Iris pigment epithelial cell (primary cell): ENCODE measurements at regions not wholly inside any gene's neighbourhood (a gene's known extent, or its start where the extent isn't known, plus 50 kb on each side); places are given as distances from the start of the nearest gene placed in this dataset.

Experiments used
- DNase-seq: peaks from one replicate; pipeline ENCODE4 v3.0.0-alpha.2; 2011; ENCODE audit warnings: low read depth

DNA sequence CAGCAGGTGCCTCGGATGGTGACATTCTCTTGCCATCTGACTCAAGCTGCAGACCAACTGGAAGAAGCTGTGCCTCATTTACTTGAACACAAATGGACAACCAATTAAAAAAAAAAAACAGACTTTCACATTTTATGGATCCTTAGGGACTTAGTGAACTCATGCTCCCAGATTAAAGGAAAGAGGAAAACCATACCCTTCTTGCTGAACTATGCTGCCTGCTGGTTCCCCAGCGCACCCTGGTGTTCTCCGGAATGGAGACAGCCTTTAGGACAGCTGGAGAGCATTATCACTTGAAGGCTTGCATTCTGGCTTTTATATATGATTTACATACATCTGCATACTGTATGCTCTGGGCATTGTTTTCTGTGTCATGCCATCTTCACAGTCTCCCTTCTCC lies 370.7 kb downstream of the SLC4A3 start:
- DNase-seq = no peak

DNA sequence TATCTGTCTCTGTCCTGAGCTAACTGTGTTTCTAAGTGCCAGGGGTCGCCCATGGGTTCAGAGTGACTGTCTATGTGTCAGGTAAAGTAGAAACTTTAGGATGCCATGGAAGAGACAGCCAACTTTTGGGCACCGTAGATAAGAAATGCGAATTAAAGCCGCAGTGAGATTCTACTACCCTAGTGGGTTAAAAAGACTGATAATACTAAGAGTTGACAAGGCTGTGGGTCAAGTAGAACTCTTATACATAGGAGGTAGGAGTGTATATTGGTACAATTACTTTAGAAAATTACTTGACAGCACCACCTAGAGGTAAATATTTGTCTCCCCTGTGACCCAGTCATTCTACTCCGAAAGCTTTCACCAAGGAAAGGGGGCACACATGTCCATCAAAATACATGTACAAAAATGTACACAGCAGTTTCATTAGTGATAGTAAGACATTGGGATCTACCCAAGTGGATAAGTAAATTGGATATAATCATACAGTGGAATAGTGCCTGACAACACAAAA lies 371.3 kb downstream of the SLC4A3 start:
- DNase-seq = no peak

DNA sequence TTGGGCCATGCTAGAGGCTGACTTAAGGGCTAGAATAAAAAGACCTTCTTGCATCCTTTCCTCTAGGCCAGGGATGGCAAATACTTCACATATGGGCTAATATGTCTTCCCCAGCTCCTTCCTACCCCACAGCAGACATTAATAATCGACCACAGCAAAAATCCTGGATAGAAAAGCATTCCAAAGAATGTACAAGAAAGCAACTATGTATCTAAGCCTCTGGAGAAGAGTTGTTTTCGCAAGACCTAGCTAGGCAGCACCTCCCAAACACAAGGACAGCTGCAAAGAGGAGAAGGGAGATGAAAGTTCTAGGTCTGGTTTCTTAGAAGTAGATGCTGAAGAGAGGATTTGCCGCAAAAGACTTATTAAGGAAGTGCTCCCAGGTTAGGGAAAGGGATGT lies 372.6 kb downstream of the SLC4A3 start:
- DNase-seq = peak; percentile 16

DNA sequence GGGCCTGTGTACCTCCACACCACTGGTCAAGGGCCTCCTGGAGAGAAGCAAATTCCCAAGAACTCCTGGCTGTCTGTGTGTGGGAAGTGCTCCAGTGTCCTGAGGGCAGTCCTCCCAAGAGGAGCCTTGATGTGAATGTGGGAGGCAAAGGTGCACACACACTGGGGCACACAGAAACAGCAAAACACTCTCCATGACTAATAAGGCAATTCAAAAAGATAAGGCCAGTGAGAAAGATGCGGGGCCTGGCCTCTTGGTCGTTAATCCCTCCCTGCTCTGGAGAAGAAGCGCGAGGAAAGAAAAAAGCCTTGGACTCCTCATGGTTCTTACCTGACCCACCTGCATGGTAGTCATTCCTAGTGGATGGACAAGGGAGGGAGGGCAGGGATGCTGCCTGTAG lies 373.2 kb downstream of the SLC4A3 start:
- DNase-seq = no peak

DNA sequence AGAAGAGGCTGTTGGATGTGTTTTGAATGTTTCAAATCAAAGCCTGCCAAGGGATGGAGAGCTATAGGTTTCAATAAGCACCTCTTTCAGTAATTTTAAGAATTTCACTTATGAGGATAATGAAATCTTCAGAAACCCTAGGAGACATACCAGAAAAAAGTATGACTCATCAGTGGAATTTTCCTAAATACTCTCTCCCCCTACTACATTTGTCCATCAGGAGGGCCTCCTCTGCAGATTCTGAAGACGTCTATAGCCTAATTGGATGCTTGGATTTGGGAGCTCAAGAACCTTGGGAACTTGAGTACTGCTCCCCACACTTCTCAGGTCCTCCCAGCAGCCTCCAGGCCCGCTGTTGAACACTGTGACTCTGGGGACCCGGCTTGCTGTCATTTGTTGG lies 374.3 kb downstream of the SLC4A3 start:
- DNase-seq = peak; percentile 40

DNA sequence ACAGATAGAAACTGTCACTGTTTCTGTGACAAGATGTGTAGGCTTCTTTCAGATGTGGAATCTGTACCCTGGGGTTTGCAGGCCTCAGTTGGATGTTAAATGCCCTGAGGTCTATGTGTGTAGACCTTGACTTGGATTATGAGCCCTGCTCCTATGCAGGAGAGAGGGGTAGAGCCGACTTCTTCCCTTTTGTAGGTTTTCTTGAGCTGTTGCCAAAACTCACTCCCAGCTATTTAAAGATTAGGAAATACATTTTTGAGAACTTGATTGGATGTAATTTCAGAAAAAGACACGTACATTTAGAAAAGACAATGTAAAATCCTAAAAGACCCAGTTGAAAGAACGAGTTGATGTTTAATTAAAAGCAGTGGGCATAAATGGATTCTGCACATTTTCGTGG lies 374.8 kb downstream of the SLC4A3 start:
- no peak for DNase-seq

DNA sequence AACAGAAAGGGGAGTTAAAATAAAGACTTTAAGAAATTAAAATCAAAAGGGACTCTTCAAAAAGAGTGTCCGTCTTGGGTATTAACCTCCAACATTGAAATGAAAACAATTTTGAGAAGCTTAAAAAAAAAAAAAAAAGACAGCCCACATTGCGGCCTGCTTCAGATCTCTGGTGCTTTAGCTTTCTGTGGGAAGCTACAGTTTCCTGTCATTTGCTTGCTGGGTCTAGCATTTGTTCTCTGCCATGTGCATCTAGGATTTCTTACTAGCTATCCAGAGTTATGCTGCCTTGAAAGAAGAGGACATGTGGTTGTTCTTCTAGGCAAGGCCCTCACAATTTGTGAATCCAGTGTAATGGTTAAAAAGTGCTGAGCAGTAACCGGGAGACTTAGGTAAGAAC lies 375.3 kb downstream of the SLC4A3 start:
- DNase-seq = no peak

DNA sequence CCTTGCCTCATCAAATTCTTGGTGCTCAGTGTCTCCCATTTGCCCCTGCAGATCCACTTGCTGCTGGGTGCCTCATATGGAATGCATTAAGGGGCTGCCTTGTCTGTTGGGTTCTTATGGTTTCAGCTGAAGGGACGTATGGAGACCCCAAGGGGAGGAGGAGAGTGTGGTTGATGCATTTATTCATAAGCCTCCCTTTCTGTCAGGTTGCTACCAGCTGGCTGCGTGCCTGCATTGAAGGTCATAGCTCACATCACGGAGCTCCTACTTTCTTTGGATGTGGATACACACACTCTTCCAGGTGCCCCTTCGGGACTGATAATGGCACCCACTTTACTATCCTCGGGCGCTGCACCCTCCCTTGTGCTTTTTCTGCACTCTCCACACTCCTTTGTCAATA lies 377.9 kb downstream of the SLC4A3 start:
- no peak for DNase-seq

DNA sequence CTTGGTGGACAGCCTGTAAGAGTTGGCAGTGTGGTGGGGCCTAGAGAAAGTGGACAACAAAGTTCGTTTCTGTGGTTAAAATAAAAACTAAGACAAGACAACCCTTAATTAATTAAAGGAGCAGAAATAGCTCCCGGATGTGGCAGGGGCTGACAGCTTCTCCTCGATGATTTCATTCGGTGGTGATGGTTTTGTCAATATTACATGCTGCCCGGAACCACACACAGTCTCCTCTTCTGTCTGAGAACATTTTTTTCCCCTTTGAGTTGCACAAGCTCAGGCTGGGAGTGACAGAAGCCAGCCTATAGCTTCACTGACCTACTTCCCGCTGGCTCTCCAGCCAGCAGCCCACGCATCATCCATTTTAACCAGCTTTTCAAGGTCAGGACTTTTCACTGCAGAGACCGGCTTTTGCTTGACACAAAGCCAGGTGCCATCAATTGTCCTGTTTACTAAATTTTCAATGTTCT lies 378.8 kb downstream of the SLC4A3 start:
- peak; percentile 86 for DNase-seq

DNA sequence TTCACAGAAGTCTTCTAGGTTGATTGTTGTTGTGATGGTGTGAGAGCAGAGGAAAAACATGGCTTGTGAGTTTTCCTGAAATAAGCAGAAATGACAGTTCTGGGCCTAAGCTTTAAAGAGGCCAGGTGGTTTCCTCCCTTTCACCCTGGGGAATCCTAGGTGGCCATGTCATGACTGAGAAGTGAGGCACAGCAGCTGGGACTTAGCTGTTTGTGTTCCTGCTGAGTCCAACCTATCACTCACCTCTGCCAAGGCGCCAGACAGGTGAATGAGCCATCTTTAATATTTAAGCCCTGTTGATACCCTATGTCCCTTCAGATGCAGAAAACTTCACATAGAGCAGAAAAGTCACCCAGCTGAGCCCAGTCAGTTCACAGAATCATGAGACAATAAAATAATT lies 384.4 kb downstream of the SLC4A3 start:
- no peak for DNase-seq

DNA sequence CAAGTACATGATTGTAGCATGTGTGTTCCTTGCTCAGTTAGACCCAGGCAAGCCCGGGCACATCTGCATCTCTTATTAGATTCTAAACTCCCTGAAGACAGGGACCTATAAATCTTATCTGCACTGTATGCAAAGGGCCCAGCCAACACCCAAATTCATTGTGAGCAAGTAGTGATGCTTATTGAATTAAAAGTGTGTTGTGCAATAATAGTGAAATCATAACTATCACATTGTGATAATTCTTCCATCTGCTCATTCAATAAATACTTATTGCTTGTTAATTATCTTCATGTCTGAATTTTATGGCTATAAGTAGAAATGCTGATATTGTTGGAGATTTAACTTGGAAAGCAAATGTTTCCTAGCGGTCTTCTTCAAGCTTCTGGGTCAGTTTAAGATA lies 387.5 kb downstream of the SLC4A3 start:
- DNase-seq = no peak

DNA sequence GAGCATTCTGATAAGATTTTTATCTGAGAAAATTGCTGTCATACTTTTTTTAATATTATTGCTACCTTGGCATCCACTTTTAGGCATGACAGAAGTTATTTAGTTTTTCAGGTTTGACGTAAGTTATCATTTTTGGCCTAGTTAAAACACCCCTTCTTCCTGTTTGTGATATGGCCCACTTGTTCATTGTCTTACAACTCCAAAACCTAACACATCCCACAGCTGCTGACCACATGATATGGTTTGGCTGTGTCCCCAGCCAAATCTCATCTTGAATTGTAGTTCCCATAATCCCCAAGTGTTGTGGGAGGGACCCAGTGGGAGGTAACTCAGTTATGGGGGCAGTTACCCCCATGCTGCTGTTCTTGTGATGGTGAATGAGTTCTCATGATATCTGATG lies 388.1 kb downstream of the SLC4A3 start:
- DNase-seq = no peak

DNA sequence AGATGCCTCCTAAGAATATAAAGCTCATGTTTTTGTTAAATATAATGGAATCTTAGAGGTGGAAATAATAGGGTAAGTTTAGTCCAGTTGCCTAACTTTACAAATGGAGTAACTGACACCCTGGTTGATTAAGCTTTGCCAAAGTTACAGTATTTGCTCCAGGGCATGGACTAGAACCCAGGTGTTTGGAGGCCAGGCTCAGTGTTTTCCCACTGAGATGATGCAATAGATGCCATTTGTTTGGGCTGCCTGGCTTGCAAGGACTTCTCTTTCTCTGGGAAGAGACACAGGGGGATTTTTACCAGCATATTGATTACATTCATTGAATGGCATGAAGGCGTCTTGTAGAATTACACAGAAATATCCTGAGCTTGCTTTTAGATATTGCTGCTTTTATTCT lies 397.8 kb downstream of the SLC4A3 start:
- no peak for DNase-seq

DNA sequence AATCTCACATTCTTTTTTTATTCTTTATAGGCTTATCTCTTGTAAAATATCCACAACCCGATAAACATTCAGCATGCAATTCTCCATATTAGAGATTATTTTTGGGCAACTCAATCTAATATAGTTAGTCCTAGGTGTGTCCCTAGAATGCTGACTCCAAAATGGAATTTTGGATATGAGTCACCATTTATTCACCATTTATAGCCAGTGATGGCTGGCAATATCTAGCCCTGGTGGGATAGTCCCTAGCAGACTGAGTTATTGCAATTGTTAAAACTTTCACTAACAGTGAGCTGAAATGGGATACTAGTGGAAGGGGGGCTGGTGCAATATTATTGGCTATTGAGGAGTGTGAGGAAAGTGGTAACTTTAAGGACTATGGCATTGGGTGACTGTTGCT lies 401.6 kb downstream of the SLC4A3 start:
- DNase-seq = no peak

DNA sequence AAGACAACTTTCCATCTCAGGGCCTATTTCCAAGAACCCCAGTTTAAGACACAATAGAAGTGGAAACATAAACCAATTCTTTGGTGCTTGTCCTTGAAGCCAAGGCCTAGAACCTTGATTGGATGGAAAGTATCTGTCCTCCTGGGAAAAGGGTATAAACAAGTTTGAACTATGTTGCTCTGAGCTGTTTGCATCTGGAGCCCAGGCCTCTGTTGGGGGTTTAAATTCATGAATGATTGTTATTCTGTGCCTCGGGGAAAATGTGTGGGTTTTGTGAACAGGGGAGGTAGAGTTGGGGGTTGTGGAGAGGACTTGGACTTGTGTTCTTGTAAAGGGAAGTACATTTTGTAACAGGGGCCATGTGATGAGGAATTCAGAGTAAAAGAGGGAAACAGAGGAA lies 406.1 kb downstream of the SLC4A3 start:
- DNase-seq = peak; percentile 21

DNA sequence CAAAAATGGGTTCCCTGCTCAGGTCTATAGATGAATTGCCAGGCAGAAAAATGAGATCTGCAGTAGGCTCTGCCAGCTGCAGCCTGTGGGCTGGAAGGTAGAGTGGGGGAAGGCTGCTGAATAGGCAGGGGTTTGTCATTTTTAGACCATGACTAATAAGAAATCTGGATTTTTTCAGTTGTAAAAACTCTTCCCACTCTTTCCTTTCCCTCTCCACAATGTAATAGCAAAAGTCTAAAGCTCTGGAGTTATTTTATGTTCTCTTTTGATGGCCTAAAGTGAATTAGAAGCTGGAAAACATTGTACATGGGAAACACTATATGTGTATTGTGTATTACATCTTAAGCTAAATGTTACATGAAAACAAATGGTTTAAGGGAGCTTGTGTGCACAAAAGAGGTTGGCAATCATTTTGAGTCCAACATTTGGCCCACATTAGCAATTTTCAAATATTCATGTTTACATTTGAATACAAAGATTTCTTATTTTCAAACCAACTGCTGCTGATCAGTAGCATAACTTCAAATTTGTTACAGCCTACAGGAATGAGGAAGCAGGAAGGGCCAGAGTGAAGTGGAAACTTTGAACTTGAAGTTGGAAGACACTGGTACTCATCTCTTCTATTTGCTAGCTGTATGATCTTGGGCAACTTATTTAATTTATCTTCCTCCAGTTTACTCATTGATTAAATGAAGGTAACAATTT lies 407.1 kb downstream of the SLC4A3 start:
- DNase-seq = peak; percentile 60

DNA sequence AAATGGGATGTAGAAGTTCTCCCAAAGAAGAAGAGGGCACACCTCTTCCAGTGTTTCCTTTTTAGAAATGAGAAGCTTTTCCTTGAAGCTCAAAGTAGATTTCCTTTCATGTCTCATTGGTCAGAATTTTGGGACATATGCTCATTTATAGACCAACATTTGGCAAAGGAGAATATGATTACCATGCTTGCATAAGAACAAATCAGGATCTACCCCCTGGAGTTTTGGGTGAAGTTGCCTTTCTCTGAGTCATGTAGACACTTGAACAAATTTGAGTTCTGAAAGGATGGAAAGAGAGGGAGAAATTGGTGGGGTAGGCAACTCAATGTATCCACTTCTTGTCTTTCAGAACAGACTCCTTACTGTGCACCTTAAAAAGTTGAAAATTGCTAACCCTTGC lies 409.0 kb downstream of the SLC4A3 start:
- DNase-seq = no peak

DNA sequence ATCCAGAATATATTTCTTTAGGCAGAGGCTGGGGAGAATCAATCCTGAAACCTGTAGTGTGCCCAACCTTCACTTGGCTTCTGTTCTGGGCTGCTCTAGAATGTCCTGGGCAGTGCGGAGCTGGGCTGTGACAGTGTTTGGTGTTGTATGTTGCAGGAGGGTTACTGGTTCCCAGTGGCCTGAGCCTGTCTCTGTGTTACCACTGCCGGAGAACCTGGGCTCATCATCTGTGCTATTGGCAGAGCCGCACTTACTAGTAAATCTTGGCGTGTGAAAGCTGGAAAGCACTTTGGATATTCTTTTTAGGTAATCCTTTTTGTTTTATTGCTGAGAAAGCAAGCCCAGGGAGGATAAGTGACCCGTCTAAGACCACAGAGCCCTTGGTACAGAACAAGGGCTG lies 412.9 kb downstream of the SLC4A3 start:
- no peak for DNase-seq

DNA sequence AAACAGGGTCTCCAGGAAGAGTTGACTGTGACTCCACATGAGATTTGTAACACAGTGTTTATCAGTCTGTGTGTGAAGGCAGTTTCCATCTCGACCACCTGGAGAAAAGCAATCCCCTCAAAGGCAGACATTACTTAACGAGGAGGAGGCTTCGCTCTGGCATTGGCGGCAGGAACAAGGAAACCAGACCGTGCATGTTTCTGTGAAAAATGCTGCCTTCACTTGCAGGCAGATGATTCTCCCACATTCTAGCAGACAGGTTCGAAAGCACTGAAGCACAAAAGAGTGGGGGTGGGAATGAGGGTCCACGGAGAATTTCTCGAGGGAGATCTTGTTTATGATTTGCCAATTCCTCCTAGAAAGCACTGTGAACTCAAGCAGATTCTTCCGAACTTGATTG lies 414.0 kb downstream of the SLC4A3 start:
- DNase-seq = no peak

DNA sequence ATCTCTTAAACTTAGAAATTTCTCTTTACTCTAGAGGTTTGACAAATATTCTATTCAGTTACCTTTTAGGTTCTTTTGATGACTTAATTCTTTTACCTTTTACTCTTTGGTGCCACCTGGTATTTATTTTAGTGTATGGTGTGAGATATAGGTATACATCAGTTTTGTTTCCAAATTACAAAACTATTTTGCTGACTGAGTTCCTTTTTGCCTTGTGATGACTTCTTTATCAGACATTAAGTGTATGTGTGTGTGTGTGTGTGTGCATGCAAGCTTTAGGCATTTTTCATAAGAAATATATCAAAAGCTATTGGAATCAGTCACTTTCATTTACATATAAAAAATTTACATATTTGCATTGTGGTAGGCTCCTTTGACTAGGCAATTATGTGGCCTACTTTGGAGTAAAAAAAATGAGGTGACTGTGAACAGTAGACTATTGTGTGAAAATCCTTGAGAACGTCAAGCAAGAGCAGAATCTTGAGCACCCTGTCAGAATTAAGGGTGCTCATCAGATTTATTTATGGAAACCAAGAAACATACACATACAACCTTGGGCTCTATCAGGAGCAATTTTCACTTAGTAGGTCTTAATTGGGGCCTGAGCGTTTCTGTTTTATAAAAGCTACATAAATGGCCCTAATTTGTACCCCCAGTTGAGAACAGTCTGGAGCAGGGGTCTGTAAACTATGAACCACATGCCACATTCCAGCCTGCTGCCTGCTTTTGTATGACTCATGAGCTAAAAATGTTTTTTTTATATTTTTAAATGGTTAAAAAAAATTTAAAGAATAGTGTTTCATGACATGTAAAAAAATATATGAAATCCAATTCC lies 415.9 kb downstream of the SLC4A3 start:
- peak; percentile 56 for DNase-seq

DNA sequence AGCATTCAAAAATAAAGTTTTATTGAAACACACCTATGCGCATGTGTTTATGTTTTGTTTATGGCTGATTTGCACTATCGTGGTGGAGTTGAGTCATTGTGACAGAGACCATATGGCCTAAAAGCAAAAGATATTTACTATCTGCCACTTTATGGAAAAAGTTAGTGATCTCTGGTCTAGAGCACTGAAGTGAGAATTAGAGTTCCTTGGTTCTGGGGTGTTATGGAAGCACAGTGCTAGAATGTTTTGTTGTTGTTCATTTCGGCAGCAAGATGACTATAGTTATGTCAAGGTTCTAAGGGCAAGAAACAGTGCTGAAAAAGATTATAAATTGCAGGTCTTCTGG lies 416.5 kb downstream of the SLC4A3 start:
- peak; percentile 46 for DNase-seq

DNA sequence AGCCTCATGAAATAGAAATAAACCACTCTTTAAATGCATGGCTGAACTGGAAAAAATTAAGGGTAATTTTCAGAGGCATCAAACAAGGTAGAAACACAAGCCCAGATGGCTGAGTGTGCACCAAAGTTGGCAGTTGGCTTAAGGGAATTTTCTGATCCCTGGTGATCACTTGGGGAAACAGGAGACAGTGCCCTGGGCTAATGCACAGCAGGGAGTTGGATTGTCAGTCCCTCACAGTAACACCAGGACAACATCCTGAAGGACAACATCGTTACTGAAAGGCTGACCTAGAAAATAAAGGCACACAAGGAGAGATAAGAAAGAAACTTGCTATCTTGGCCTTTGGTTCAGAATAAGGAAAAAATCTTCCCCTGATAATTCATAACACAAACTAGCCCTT lies 417.0 kb downstream of the SLC4A3 start:
- no peak for DNase-seq

DNA sequence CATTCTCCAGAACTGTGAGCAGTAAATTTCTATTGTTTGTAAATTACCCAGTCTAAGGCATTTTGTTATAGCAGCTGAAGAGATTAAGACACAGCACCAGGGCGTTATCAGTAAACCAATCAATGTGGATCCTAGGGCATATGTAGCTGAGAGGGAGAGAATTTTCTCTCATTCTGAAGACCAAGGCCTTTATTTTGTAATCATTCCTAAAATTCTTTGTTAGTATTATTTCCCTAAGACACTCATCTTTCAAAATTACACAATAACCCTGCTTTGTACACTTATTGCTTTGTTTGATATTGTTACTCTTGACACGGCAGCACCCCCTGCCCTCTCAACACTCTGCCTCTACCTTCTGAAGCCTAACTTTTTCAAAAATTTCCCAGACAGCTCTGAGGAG lies 419.1 kb downstream of the SLC4A3 start:
- DNase-seq = peak; percentile 51

DNA sequence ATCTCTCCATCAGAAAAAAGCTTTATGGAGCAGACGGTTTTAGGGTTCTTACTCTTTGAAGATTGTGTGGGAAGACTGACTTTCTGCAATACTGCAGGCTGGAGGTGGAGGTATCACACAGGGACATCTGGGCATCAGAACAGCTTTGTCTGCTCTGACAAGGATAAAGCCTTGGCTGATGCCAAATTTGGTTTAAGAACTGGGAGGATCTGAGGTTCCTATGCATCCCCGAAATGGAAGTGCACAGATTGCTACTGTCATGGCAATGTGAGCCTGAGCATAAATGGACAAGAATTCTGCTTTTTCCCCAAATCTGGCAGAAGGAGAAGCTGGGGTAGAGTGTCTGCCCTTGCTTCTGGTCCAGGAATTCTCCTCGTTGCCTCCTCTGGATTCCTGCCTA lies 424.3 kb downstream of the SLC4A3 start:
- DNase-seq = no peak
